GM23248 (cell line): ENCODE measurements at regions not wholly inside any gene's neighbourhood (a gene's known extent, or its start where the extent isn't known, plus 50 kb on each side); places are given as distances from the start of the nearest gene placed in this dataset.

Experiments used
- DNase-seq: peaks from one replicate; pipeline ENCODE4 v3.0.0-alpha.2; 2015
- H2AFZ ChIP-seq: fragments of 200-600 bp; sonication (generic); 2 replicates; pipeline ENCODE4 v1.6.1; 2016; ENCODE audit warnings: antibody characterized with exemption
- H3F3A ChIP-seq: fragments of 200-600 bp; sonication (generic); 2 replicates; pipeline ENCODE4 v1.6.1; 2016; ENCODE audit warnings: mild to moderate bottlenecking, antibody characterized with exemption, mixed run types; ENCODE audit not compliant: insufficient read depth
- H3K27ac ChIP-seq: fragments of 200-600 bp; sonication (generic); 2 replicates; pipeline ENCODE4 v1.5.1; 2016; ENCODE audit warnings: mild to moderate bottlenecking
- H3K27me3 ChIP-seq: fragments of 200-600 bp; sonication (generic); replicated peaks from 2 replicates; pipeline ENCODE4 v1.6.1; 2016; ENCODE audit warnings: mild to moderate bottlenecking; ENCODE audit not compliant: insufficient read depth
- H3K36me3 ChIP-seq: fragments of 200-600 bp; sonication (generic); 2 replicates; pipeline ENCODE4 v1.6.1; 2016; ENCODE audit warnings: low read depth, mild to moderate bottlenecking
- H3K4me1 ChIP-seq: fragments of 200-600 bp; sonication (generic); 2 replicates; pipeline ENCODE4 v1.6.1; 2016; ENCODE audit warnings: mild to moderate bottlenecking; ENCODE audit not compliant: insufficient read depth
- H3K4me2 ChIP-seq: fragments of 200-600 bp; sonication (generic); one replicate; pipeline ENCODE4 v1.6.1; 2016; ENCODE audit warnings: mild to moderate bottlenecking; ENCODE audit not compliant: unreplicated experiment
- H3K4me3 ChIP-seq: fragments of 200-600 bp; sonication (generic); 2 replicates; pipeline ENCODE4 v1.5.1; 2016; ENCODE audit warnings: mild to moderate bottlenecking
- H3K79me2 ChIP-seq: fragments of 200-600 bp; sonication (generic); 2 replicates; pipeline ENCODE4 v1.6.1; 2016; ENCODE audit warnings: mild to moderate bottlenecking; ENCODE audit not compliant: insufficient read depth
- H3K9ac ChIP-seq: fragments of 200-600 bp; sonication (generic); 2 replicates; pipeline ENCODE4 v1.6.1; 2016; ENCODE audit warnings: mild to moderate bottlenecking
- H3K9me2 ChIP-seq: fragments of 200-600 bp; sonication (generic); 2 replicates; pipeline ENCODE4 v1.6.1; 2016; ENCODE audit warnings: mixed run types, mild to moderate bottlenecking, moderate library complexity; ENCODE audit not compliant: insufficient read depth
- H3K9me3 ChIP-seq: fragments of 200-600 bp; sonication (generic); one replicate; pipeline ENCODE4 v1.6.1; 2017; ENCODE audit warnings: low read depth
- H4K20me1 ChIP-seq: fragments of 200-600 bp; sonication (generic); 2 replicates; pipeline ENCODE4 v1.6.0; 2016; ENCODE audit not compliant: insufficient read depth
- EZH2 ChIP-seq: fragments of 200-600 bp; sonication (generic); IDR thresholded peaks from 2 replicates; pipeline ENCODE4 v1.6.1; 2018; ENCODE audit warnings: antibody characterized with exemption, mild to moderate bottlenecking; ENCODE audit not compliant: insufficient read depth, poor library complexity, severe bottlenecking
- EZH2phosphoT487 ChIP-seq: fragments of 200-600 bp; sonication (generic); IDR thresholded peaks from 2 replicates; pipeline ENCODE4 v1.6.1; 2018; ENCODE audit warnings: antibody characterized with exemption, moderate library complexity, mild to moderate bottlenecking, low read depth; ENCODE audit not compliant: insufficient read depth
- WGBS, 2 experiments: methylation state at CpG; one replicate each; pipeline ENCODE4 v1.1.6; 2015 to 2017; ENCODE audit warnings: low lambda C conversion rate in 2 of 2, low coverage in 1 of 2; ENCODE audit errors: missing lambda C conversion rate in 2 of 2; 5-methylcytosine and 5-hydroxymethylcytosine counted together
- in situ Hi-C: fragments of 300-500 bp; cut with MboI; formaldehyde crosslinking; loops from 2 replicates; pipeline ENCODE4 v1.15.0; 2020

GRCh38 chr11:114949614-114950351 lies 271.5 kb downstream of the NXPE2 start:
- no peaks in the 10 kb centered on the region for H3K27me3 ChIP-seq
- in situ Hi-C loops: no loop called here
- no peak for DNase-seq
- H3K9me3 ChIP-seq: no peaks in the 10 kb centered on the region
- H3K36me3 ChIP-seq: no peaks in the 10 kb centered on the region
- 33% methylated on average over 13 of the region's 13 CpGs for WGBS, 2 experiments
- no peaks in the 10 kb centered on the region for H3F3A ChIP-seq
- H3K9ac ChIP-seq: no peak overlapping the region
- H4K20me1 ChIP-seq: no peaks in the 10 kb centered on the region
- H3K4me3 ChIP-seq: no peak overlapping the region
- H3K79me2 ChIP-seq: no peaks in the 10 kb centered on the region
- H3K4me1 ChIP-seq: no peaks in the 10 kb centered on the region
- H3K4me2 ChIP-seq: no peak overlapping the region
- no peak for TF ChIP-seq EZH2
- TF ChIP-seq EZH2phosphoT487: no peak
- H2AFZ ChIP-seq: no peak overlapping the region
- no peaks in the 10 kb centered on the region for H3K9me2 ChIP-seq
- no peak overlapping the region for H3K27ac ChIP-seq

- Histone ChIP-seq H3K27ac (no peak overlapping the region), H3K9ac (no peak overlapping the region), H3K9me3 (no peaks in the 10 kb centered on the region), H3K4me3 (no peak overlapping the region), H3K27me3 (no peaks in the 10 kb centered on the region), H3K79me2 (no peaks in the 10 kb centered on the region), H3K4me1 (no peaks in the 10 kb centered on the region), H2AFZ (no peak overlapping the region), H3K36me3 (no peaks in the 10 kb centered on the region), H3K9me2 (no peaks in the 10 kb centered on the region), H4K20me1 (no peaks in the 10 kb centered on the region), H3K4me2 (no peak overlapping the region), H3F3A (no peaks in the 10 kb centered on the region)
- in situ Hi-C loops: no loop called here
- 13 to 30% methylated on average over 1 of the region's 1 CpG for WGBS, 2 experiments
- DNase-seq: no peak
- TF ChIP-seq EZH2phosphoT487 (no peak), EZH2 (no peak)
Measured at GRCh38 chr11:114953039-114953438, 274.7 kb downstream of the NXPE2 start.

GRCh38 chr11:114955923-114956322 lies 277.6 kb downstream of the NXPE2 start:
- no peak for DNase-seq
- Histone ChIP-seq H3K27me3 (no peaks in the 10 kb centered on the region), H3K4me1 (no peaks in the 10 kb centered on the region), H3F3A (no peaks in the 10 kb centered on the region), H3K4me3 (no peak overlapping the region), H2AFZ (no peak overlapping the region), H3K4me2 (no peak overlapping the region), H3K9ac (no peak overlapping the region), H3K79me2 (no peaks in the 10 kb centered on the region), H3K9me3 (no peaks in the 10 kb centered on the region), H4K20me1 (no peaks in the 10 kb centered on the region), H3K36me3 (no peaks in the 10 kb centered on the region), H3K27ac (no peak overlapping the region), H3K9me2 (no peaks in the 10 kb centered on the region)
- TF ChIP-seq EZH2 (no peak), EZH2phosphoT487 (no peak)
- WGBS, 2 experiments: 6 to 13% methylated on average over 1 of the region's 1 CpG
- in situ Hi-C loops: no loop called here

GRCh38 chr11:114956566-114956965 lies 278.2 kb downstream of the NXPE2 start:
- in situ Hi-C loops: no loop called here
- Histone ChIP-seq H3K4me3 (no peak overlapping the region), H4K20me1 (no peaks in the 10 kb centered on the region), H3K27me3 (no peaks in the 10 kb centered on the region), H3K9me3 (no peaks in the 10 kb centered on the region), H3K4me1 (no peaks in the 10 kb centered on the region), H3K9ac (no peak overlapping the region), H3K9me2 (no peaks in the 10 kb centered on the region), H3K27ac (no peak overlapping the region), H2AFZ (no peak overlapping the region), H3K79me2 (no peaks in the 10 kb centered on the region), H3K36me3 (no peaks in the 10 kb centered on the region), H3F3A (no peaks in the 10 kb centered on the region), H3K4me2 (no peak overlapping the region)
- no peak for TF ChIP-seq EZH2
- no peak for TF ChIP-seq EZH2phosphoT487
- 26 to 36% methylated on average over 5 of the region's 5 CpGs for WGBS, 2 experiments
- DNase-seq: no peak
